ENCODE measurements at regions not wholly inside any gene's neighbourhood (a gene's known extent, or its start where the extent isn't known, plus 50 kb on each side); places are given as distances from the start of the nearest gene placed in this dataset.

- ChIA-PET POLR2A (no interaction called here), CTCF (no interaction called here), SMC1A (ENCODE audit: uncharacterized antibody, unreplicated experiment) (no interaction called here), RAD21 (ENCODE audit: unreplicated experiment) (no interaction called here)
- Histone ChIP-seq H3K27me3 (replicated peaks in 1 of 2; ENCODE audit: control insufficient read depth in 2 of 2, insufficient read depth in 2 of 2, low read length in 1 of 2) (no peaks in the 10 kb centered on the region), H2AFZ (ENCODE audit: control insufficient read depth, low read depth, low read length) (no peak overlapping the region), H3K36me3 (ENCODE audit: control insufficient read depth in 2 of 2, insufficient read depth in 2 of 2, low read length in 1 of 2) (no peaks in the 10 kb centered on the region), H3K4me3 (no peak overlapping the region), H4K20me1 (ENCODE audit: control insufficient read depth, insufficient read depth) (no peaks in the 10 kb centered on the region), H3K9me3 (replicated peaks; ENCODE audit: control insufficient read depth, insufficient read depth, low read length) (no peaks in the 10 kb centered on the region), H3K4me2 (ENCODE audit: control insufficient read depth, insufficient read depth) (no peak overlapping the region), H3K9ac (ENCODE audit: control insufficient read depth, insufficient read depth, low read length) (no peak overlapping the region), H3K27ac (ENCODE audit: control insufficient read depth, insufficient read depth) (no peak overlapping the region), H3K4me1 (ENCODE audit: control insufficient read depth, insufficient read depth, low read length) (no peaks in the 10 kb centered on the region), H3K79me2 (ENCODE audit: control insufficient read depth, insufficient read depth, low read length) (no peaks in the 10 kb centered on the region)
- intact Hi-C loops (cut with micrococcal nuclease; ENCODE audit: unreplicated experiment) (no loop called here), in situ Hi-C loops (cut with MboI) (no loop called here)
- DNase-seq (ENCODE audit: low read depth, low spot score) (no peak), ATAC-seq (no peak), FAIRE-seq (no peak)
- BruUV-seq (replicated peaks): no TSS peak
- WGBS (ENCODE audit: insufficient coverage, insufficient replicate concordance, low lambda C conversion rate, missing lambda C conversion rate): 65% methylated on average over 12 of the region's 12 CpGs
- TF ChIP-seq, protein P1, sequence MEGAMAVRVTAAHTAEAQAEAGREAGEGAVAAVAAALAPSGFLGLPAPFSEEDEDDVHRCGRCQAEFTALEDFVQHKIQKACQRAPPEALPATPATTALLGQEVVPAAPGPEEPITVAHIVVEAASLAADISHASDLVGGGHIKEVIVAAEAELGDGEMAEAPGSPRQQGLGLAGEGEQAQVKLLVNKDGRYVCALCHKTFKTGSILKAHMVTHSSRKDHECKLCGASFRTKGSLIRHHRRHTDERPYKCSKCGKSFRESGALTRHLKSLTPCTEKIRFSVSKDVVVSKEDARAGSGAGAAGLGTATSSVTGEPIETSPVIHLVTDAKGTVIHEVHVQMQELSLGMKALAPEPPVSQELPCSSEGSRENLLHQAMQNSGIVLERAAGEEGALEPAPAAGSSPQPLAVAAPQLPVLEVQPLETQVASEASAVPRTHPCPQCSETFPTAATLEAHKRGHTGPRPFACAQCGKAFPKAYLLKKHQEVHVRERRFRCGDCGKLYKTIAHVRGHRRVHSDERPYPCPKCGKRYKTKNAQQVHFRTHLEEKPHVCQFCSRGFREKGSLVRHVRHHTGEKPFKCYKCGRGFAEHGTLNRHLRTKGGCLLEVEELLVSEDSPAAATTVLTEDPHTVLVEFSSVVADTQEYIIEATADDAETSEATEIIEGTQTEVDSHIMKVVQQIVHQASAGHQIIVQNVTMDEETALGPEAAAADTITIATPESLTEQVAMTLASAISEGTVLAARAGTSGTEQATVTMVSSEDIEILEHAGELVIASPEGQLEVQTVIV (IDR thresholded peaks at IDR 0.05; ENCODE audit: borderline replicate concordance, partially characterized antibody): no peak
- TF ChIP-seq RELA (IDR thresholded peaks at IDR 0.05; ENCODE audit: borderline replicate concordance, partially characterized antibody) (no peak), EED (IDR thresholded peaks at IDR 0.05; ENCODE audit: low read depth) (no peak), JUND (IDR thresholded peaks at IDR 0.05; ENCODE audit: low read depth, low read length) (no peak), BRCA1 (IDR thresholded peaks at IDR 0.05; ENCODE audit: low read depth, low read length) (no peak), NKRF (conservative IDR thresholded peaks at IDR 0.05) (no peak), POLR2AphosphoS2 (IDR thresholded peaks at IDR 0.05; ENCODE audit: low read depth, low read length) (no peak), ATF3 (IDR thresholded peaks at IDR 0.05; ENCODE audit: borderline replicate concordance, extremely low read depth, low read depth, low read length) (no peak), CBX5 (IDR thresholded peaks at IDR 0.05; ENCODE audit: low read depth) (no peak), ELK1 (IDR thresholded peaks at IDR 0.05; ENCODE audit: low read depth, low read length) (no peak), ATF7 (IDR thresholded peaks at IDR 0.05; ENCODE audit: low read depth) (no peak), ZBED1 (IDR thresholded peaks at IDR 0.05; ENCODE audit: borderline replicate concordance) (no peak), ZNF207 (IDR thresholded peaks at IDR 0.05; ENCODE audit: borderline replicate concordance) (no peak), CTCF (IDR thresholded peaks at IDR 0.05 in 2 of 3, conservative IDR thresholded peaks at IDR 0.05 in 1 of 3; ENCODE audit: control insufficient read depth in 2 of 3, extremely low read depth in 1 of 3, insufficient read depth in 1 of 3, low read depth in 3 of 3, low read length in 3 of 3) (no peak), EP300 (IDR thresholded peaks at IDR 0.05; ENCODE audit: borderline replicate concordance in 1 of 2, control insufficient read depth in 1 of 2, low read depth in 2 of 2, low read length in 2 of 2) (no peak), TCF7 (IDR thresholded peaks at IDR 0.05; ENCODE audit: borderline replicate concordance) (no peak), RB1 (IDR thresholded peaks at IDR 0.05; ENCODE audit: borderline replicate concordance) (no peak)
Observed at GRCh38 chr13:20340136-20340758, 108.1 kb upstream of the GJB6 start.
